ENCODE measurements at regions not wholly inside any gene's neighbourhood (a gene's known extent, or its start where the extent isn't known, plus 50 kb on each side); places are given as distances from the start of the nearest gene placed in this dataset.

DNA sequence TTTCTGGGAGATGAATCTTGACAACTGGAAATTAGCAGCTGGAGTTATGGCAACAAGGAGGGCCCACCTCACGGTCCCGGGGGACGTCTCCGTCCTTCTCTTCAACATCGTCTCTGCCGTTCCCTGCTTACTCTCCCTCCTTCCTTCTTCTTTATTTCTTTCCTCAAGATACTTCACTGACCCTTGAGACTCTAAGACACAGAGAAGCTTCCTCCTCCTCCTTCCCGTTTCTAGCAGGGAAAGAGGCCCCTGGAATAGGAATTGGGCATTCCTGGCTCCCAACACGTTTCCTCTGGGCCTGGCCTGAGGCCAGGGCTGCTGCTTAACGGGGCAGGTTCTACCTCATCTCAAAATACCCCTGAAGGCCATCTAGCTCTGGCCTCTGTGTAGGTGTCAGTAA is 189.9 kb upstream of the GMDS start:
- no peak overlapping the region for H3K4me3 ChIP-seq (ENCODE audit: low read depth, low read length)
- no peak for DNase-seq (ENCODE audit: low read depth)
- TF ChIP-seq, protein P1, sequence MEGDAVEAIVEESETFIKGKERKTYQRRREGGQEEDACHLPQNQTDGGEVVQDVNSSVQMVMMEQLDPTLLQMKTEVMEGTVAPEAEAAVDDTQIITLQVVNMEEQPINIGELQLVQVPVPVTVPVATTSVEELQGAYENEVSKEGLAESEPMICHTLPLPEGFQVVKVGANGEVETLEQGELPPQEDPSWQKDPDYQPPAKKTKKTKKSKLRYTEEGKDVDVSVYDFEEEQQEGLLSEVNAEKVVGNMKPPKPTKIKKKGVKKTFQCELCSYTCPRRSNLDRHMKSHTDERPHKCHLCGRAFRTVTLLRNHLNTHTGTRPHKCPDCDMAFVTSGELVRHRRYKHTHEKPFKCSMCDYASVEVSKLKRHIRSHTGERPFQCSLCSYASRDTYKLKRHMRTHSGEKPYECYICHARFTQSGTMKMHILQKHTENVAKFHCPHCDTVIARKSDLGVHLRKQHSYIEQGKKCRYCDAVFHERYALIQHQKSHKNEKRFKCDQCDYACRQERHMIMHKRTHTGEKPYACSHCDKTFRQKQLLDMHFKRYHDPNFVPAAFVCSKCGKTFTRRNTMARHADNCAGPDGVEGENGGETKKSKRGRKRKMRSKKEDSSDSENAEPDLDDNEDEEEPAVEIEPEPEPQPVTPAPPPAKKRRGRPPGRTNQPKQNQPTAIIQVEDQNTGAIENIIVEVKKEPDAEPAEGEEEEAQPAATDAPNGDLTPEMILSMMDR (IDR thresholded peaks at IDR 0.05; ENCODE audit: control insufficient read depth, extremely low read depth, insufficient read depth) = no peak

- TF ChIP-seq, protein P1 (IDR thresholded peaks at IDR 0.05; ENCODE audit: control insufficient read depth, extremely low read depth, insufficient read depth) = no peak
- no peak for DNase-seq (ENCODE audit: low read depth)
- no peak overlapping the region for H3K4me3 ChIP-seq (ENCODE audit: low read depth, low read length)
These were observed 189.5 kb upstream of the GMDS start for GRCh38 chr6:2434912-2435311.

DNA sequence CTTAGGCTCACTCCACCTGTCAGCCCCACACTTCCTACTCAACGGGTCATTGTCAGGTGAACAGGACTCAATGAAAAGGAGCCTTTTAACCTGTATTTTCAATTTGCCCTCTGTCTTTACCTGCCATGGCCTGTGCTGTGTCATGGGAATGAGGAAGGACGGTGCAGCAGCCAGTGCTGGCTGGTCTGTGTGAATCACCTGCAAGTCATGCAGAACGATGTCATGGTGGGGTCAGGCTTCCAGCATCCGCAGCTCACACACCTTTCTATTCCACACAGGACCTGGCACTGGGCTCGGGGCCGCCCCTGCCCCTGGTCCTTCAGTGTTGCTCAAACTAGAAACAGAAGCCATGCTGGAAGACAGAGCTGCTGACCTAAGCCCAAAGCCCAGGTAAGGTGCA is 188.7 kb upstream of the GMDS start:
- no peak overlapping the region for H3K4me3 ChIP-seq (ENCODE audit: low read depth, low read length)
- TF ChIP-seq, protein P1 (IDR thresholded peaks at IDR 0.05; ENCODE audit: control insufficient read depth, extremely low read depth, insufficient read depth) = no peak
- no peak for DNase-seq (ENCODE audit: low read depth)

GRCh38 chr6:2433711-2434110 is 188.3 kb upstream of the GMDS start:
- no peak overlapping the region for H3K4me3 ChIP-seq (ENCODE audit: low read depth, low read length)
- DNase-seq (ENCODE audit: low read depth) = no peak
- TF ChIP-seq, protein P1 (IDR thresholded peaks at IDR 0.05; ENCODE audit: control insufficient read depth, extremely low read depth, insufficient read depth) = no peak

DNA sequence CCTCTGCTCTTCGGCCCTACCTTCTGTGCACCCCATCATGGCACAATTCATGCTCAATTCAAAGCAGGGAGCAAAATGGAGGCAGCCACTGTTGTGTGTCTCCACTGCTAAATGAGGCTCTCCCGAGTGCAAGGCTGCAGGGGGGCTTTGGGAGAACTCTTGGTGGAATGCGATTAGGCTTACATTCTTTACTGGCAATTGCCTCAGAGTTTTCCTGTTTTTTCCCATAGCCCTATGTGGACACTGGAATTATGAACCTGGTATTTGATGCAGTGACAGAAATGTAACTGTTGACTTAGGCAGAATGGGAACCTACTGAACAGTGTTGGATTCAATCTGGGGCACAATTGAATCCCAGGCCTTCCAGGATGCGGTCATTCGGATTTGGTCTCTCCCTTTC is 187.9 kb upstream of the GMDS start:
- DNase-seq (ENCODE audit: low read depth) = no peak
- no peak overlapping the region for H3K4me3 ChIP-seq (ENCODE audit: low read depth, low read length)
- TF ChIP-seq, protein P1 (IDR thresholded peaks at IDR 0.05; ENCODE audit: control insufficient read depth, extremely low read depth, insufficient read depth) = no peak

GRCh38 chr6:2432292-2432691 is 186.9 kb upstream of the GMDS start:
- DNase-seq (ENCODE audit: low read depth) = no peak
- no peak overlapping the region for H3K4me3 ChIP-seq (ENCODE audit: low read depth, low read length)
- TF ChIP-seq, protein P1 (IDR thresholded peaks at IDR 0.05; ENCODE audit: control insufficient read depth, extremely low read depth, insufficient read depth) = no peak

GRCh38 chr6:2430612-2431011 is 185.2 kb upstream of the GMDS start:
- TF ChIP-seq, protein P1 (IDR thresholded peaks at IDR 0.05; ENCODE audit: control insufficient read depth, extremely low read depth, insufficient read depth) = no peak
- no peak for DNase-seq (ENCODE audit: low read depth)
- no peak overlapping the region for H3K4me3 ChIP-seq (ENCODE audit: low read depth, low read length)

Measured in LNCaP clone FGC (cell line).